Type B pancreatic cell (in vitro differentiated cells): ENCODE measurements at regions not wholly inside any gene's neighbourhood (a gene's known extent, or its start where the extent isn't known, plus 50 kb on each side); places are given as distances from the start of the nearest gene placed in this dataset.

Experiments
- DNase-seq: peaks from one replicate; pipeline ENCODE4 v3.0.0; 2021; ENCODE audit warnings: mixed read lengths; ENCODE audit not compliant: unreplicated experiment; ENCODE audit errors: extremely low spot score
- H3K27ac Mint-ChIP-seq: 2 replicates; pipeline ENCODE4 v1.8.0; 2021; ENCODE audit warnings: mild to moderate bottlenecking, mixed read lengths
- H3K27me3 Mint-ChIP-seq: 2 replicates; pipeline ENCODE4 v1.8.0; 2021; ENCODE audit warnings: mixed read lengths
- H3K36me3 Mint-ChIP-seq: 2 replicates; pipeline ENCODE4 v1.8.0; 2021; ENCODE audit warnings: mixed read lengths
- H3K4me1 Mint-ChIP-seq: one replicate; pipeline ENCODE4 v1.8.0; 2021; ENCODE audit warnings: mixed read lengths; ENCODE audit not compliant: unreplicated experiment
- H3K4me3 Mint-ChIP-seq: 2 replicates; pipeline ENCODE4 v1.8.0; 2021; ENCODE audit warnings: mild to moderate bottlenecking, mixed read lengths
- H3K9me3 Mint-ChIP-seq: 2 replicates; pipeline ENCODE4 v1.8.0; 2021; ENCODE audit warnings: mixed read lengths
- TF ChIP-seq, protein P1 (sequence below): fragments of 200-600 bp; sonication (generic); conservative IDR thresholded peaks from 2 replicates; pipeline ENCODE4 v1.5.0; 2021; ENCODE audit warnings: antibody characterized with exemption, mild to moderate bottlenecking

DNA sequence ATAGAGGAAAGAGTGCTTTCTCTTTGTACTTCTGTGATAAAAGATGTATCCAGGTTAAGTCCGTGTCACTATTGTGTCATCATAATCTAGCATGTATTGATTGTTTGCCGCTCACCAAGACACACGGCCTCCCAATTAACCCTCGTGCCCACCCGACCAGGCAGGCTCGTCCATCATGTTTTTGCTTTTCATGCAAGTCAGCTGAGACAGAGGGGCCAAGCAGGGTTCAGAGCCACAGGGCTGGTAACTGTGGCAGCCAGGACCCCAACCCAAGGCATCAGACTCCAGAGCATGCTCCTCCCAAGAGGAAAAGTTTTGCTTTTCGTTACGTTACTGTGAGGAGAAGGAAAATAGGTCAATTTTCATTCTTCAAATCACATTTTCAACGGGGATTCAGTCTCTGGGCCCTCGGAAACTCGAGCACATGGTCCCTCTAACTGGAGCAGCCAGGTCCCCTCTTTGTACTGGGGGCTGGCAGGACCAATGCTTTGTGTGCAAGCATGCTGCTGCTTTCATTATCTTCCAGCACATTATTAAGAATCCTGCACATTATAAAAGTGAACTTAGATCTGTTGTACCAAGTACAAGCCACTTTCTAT, 161.1 kb upstream of the TOPAZ1 start:
- H3K27ac Mint-ChIP-seq, result no peak overlapping the region
- no peaks in the 10 kb centered on the region for H3K36me3 Mint-ChIP-seq
- TF ChIP-seq, protein P1, sequence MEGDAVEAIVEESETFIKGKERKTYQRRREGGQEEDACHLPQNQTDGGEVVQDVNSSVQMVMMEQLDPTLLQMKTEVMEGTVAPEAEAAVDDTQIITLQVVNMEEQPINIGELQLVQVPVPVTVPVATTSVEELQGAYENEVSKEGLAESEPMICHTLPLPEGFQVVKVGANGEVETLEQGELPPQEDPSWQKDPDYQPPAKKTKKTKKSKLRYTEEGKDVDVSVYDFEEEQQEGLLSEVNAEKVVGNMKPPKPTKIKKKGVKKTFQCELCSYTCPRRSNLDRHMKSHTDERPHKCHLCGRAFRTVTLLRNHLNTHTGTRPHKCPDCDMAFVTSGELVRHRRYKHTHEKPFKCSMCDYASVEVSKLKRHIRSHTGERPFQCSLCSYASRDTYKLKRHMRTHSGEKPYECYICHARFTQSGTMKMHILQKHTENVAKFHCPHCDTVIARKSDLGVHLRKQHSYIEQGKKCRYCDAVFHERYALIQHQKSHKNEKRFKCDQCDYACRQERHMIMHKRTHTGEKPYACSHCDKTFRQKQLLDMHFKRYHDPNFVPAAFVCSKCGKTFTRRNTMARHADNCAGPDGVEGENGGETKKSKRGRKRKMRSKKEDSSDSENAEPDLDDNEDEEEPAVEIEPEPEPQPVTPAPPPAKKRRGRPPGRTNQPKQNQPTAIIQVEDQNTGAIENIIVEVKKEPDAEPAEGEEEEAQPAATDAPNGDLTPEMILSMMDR, result no peak
- DNase-seq, result no peak
- H3K4me1 Mint-ChIP-seq, result peaks cover 4% of the 10 kb centered on the region
- H3K27me3 Mint-ChIP-seq, result peaks cover 35% of the 10 kb centered on the region
- H3K9me3 Mint-ChIP-seq, result no peaks in the 10 kb centered on the region
- H3K4me3 Mint-ChIP-seq, result no peak overlapping the region

- Mint-ChIP-seq H3K27me3 (peaks cover 16% of the 10 kb centered on the region), H3K36me3 (no peaks in the 10 kb centered on the region), H3K4me3 (no peak overlapping the region), H3K27ac (no peak overlapping the region), H3K9me3 (no peaks in the 10 kb centered on the region), H3K4me1 (no peaks in the 10 kb centered on the region)
- DNase-seq, result no peak
- TF ChIP-seq, protein P1, result no peak
These were observed 151.7 kb upstream of the TOPAZ1 start for GRCh38 chr3:44090036-44090435.

DNA sequence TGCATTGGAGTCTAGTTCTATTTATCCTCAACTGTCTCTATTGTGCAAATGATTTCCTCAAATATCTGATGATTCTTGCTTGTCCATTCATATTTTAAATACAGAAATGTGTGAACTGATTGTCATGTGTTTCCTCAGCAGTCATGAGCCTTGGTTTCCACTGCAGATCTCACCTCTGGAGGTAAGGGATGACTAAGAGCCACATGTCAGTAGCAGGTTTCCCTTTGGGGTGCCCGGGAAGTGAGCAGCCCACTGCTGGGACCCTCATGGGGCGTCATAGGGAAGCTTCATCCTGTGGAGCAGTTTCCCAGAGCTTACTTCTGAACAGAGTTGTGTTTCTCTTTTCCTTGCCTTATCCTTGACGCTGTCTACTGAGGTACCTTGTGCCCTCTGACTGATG, 149.2 kb upstream of the TOPAZ1 start:
- H3K4me3 Mint-ChIP-seq, result no peak overlapping the region
- no peaks in the 10 kb centered on the region for H3K4me1 Mint-ChIP-seq
- no peaks in the 10 kb centered on the region for H3K36me3 Mint-ChIP-seq
- no peak overlapping the region for H3K27ac Mint-ChIP-seq
- H3K9me3 Mint-ChIP-seq, result no peaks in the 10 kb centered on the region
- DNase-seq, result no peak
- TF ChIP-seq, protein P1, result no peak
- peaks cover 10% of the 10 kb centered on the region for H3K27me3 Mint-ChIP-seq

DNA sequence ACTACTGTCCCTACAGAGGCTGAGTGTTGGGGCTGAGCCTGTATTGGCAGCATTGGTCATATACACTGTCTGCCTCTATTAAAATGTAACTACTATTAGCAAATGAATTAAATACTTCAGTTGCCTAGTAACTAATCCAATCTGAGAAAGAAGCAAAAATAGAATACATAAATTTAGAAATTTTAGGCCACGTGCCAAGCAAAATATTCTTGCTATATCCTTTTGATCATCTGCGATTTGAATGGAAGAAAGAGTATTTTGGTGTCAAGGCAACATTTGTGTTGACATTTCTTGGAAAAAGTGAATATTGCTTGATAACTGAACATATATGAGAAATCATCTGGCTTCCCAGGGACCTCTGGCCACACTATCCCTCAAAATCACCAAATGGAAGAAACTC, 148.2 kb upstream of the TOPAZ1 start:
- DNase-seq, result no peak
- Mint-ChIP-seq H3K4me1 (no peaks in the 10 kb centered on the region), H3K36me3 (no peaks in the 10 kb centered on the region), H3K27ac (no peak overlapping the region), H3K9me3 (no peaks in the 10 kb centered on the region), H3K27me3 (peaks cover 8% of the 10 kb centered on the region), H3K4me3 (no peak overlapping the region)
- TF ChIP-seq, protein P1, result no peak

GRCh38 chr3:44098656-44099415, 142.8 kb upstream of the TOPAZ1 start:
- no peak overlapping the region for H3K27ac Mint-ChIP-seq
- no peaks in the 10 kb centered on the region for H3K9me3 Mint-ChIP-seq
- TF ChIP-seq, protein P1, result no peak
- DNase-seq, result no peak
- H3K4me1 Mint-ChIP-seq, result no peaks in the 10 kb centered on the region
- no peak overlapping the region for H3K4me3 Mint-ChIP-seq
- H3K36me3 Mint-ChIP-seq, result no peaks in the 10 kb centered on the region
- H3K27me3 Mint-ChIP-seq, result peaks cover 39% of the 10 kb centered on the region
